Fibroblast of peridontal ligament (primary cell): ENCODE measurements at regions not wholly inside any gene's neighbourhood (a gene's known extent, or its start where the extent isn't known, plus 50 kb on each side); places are given as distances from the start of the nearest gene placed in this dataset.

ENCODE experiments used
- DNase-seq: peaks from one replicate; pipeline ENCODE4 v3.0.0-alpha.2; 2010; ENCODE audit errors: extremely low read depth

DNA sequence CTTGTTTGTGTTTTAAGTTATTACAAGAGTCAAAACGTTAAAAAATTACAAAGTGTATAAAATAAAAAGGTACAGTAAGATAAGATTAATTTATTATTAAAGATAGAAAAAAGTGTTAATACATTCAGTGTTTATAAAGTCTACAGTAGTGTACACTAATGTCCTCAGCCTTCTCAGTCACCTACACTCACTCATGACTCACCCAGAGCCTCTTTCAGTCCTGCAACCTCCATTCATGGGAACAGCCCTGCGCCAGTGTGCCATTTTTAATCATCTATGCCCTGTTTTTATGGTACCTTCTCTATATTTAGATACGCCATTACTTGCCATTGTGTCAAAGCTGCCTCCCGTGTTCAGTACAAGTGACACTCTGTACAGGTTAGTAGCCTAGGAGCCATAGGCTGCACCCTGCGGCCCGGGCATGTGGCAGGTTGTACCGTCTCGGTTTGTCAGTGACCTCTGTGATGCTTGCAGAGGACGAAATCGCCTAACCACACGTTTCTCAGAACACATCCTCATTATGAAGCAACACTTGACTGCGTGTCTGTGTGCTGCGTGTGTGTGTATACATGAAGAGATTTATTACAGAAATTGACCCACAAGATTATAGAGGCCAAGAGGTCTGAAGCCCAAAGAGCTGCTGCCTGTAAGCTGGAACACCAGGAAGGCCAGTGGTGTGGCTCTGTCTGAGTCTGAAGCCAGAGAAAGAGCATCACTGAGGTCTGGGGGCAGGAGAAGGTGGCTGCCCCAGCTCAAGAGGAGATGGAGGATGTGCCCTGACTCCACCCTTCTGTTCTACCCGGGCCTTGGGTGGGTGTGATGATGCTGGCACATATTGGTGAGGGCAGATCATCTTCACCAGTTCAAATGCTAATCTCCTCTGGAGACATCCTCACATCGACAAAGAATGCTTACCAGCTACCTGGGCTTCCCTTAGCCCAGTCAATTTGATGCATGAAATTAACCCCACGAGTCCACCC lies 116.6 kb upstream of the C14orf180 start:
- DNase-seq: no peak

DNA sequence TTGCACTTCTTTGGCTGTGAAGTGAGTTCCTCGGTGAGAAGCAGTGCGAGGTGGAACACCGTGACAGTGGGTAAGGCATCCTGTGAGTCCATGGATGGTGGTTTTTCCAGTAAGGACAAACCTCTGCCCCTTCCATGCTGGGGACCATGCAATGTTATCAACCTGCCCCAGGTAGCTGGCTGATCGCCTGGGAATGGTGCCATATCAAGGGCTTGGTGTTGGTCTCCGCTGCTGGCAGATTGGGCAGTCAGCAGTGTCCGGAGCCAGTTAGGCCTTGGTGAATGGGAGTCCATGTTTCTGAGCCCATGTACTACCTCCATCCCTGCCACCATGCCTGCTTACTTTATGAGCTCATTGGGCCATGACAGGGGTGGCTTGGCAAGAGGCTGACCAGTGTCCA lies 114.7 kb upstream of the C14orf180 start:
- no peak for DNase-seq

DNA sequence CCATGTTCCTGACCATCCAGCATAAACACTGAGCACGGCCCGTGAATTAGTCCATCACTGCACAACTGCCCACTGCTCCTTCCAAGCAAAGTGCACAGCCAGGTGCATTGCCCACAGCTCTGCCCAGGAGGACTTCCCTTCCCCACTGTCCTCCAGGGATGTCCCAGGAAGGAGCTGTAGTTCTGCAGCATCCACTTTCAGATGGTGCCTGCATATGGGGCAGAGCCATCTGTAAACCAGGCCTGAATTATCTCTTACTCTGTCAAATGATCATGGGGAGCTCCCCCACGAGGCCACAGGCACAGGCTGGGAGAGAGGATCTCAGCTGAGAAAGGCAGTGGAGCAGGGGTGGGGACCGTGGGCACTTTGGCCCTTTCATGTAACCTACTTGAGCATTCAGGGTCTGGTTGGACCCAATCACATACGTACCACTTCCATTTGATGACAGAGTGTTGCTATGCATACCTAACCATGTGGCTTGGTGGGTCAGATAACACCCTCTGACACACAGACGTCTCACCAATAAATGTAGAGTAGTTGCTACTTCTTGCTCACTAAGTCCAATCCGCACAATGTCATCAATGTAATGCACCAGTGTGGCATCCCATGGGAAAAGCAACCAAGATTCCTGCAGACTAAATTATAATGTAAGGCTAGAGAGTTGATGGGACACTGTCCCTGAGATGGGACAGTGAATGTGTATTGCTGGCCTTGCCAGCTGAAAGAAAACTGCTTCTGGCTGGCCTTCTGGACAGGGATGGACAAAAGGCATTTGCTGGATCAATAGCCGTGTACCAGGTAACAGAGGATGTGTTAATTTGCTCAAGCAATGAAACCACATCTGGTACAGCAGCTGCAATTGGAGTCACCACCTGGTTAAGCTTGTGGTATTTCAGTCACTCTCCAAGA lies 113.8 kb upstream of the C14orf180 start:
- no peak for DNase-seq

DNA sequence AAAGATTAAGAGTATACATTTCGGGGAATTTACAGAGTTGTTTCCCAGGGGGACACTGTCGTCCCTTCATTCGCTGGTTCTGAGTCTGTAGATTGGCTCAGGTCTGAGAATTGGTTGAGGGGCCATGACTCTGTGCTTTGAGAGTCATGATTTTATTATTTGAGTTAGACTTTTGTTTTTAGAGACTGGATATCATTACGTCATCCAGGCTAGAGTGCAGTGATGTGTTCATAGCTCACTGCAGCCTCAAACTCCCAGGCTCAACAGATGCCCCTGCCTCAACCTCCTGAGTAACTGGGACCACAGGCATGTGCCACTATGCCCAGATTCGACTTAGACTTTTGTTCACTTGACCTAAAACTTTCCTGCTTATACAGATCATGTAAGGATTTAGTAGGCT lies 112.3 kb upstream of the C14orf180 start:
- DNase-seq: no peak

DNA sequence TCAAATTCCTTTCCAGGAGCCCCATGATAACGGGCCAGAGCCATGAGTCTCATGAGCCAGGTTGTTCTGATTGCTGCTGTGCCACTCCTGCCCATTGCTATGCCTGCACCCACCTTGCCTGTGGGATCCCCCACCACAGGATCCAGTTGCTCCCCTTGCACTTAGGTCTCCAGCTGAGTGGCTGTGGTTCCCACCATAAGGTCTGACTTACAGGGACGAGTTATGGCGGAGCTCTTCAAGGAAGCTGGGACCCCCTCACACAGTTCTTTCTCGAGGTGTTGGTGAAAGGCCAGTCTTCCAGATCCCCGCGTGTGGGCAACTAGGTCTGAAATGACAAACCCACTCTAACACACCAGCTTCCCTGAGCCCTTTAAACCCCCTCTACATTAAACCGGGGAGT lies 111.9 kb upstream of the C14orf180 start:
- DNase-seq: no peak

- DNase-seq: no peak
These were observed 110.0 kb upstream of the C14orf180 start for GRCh38 chr14:104469591-104469990.

DNA sequence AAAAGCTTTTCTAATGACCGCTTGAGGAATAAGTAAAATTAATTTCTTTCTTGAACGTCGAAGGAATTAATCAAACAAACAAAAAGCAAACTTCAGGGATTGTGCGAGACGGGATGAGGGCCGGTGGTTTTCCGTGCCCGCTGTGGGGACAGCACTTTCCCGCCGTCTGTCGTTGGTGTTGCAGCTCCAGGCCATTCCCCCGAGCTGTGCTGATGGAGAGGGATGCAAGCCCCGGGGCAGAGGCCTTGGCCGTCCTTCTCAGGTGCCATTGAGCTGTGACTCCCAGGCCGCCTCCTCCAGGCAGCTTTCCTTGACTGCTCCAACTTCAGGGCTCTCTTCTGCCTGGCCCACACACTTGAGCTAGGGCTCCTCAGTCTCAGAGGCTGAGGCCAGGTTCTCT lies 109.0 kb upstream of the C14orf180 start:
- no peak for DNase-seq

GRCh38 chr14:104471114-104471513 lies 108.5 kb upstream of the C14orf180 start:
- DNase-seq: no peak

DNA sequence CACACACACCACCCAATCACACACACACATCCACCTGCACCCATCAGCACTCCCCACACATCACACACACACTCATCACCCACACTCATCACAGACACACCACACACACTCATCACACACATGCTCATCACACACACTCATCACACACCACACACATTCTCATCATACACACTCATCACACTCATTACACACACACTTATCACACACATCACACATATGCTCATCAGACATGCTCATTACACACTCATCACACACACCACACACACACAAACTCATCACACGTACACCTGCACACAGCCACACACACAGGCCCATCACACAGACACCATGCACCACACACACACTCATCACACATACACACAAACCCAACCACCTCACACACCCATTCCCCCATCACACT lies 107.5 kb upstream of the C14orf180 start:
- DNase-seq: no peak

GRCh38 chr14:104472536-104473243 lies 106.9 kb upstream of the C14orf180 start:
- no peak for DNase-seq

DNA sequence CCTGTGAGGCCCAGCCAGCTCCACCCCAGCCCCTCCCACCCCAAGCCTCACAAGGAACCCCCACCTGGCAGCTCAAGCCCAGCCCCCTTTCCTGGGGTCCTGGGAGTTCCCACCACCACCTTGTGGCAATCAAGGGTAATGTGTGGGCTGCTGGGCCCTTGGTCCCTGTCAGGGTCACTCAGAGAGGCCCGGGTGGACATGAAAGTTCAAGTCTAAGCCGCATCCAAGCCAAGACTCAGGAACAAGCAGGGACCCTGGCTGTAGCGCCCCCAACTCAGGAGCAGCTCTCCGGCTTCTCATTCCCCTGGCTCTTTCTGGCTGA lies 106.4 kb upstream of the C14orf180 start:
- DNase-seq: no peak

DNA sequence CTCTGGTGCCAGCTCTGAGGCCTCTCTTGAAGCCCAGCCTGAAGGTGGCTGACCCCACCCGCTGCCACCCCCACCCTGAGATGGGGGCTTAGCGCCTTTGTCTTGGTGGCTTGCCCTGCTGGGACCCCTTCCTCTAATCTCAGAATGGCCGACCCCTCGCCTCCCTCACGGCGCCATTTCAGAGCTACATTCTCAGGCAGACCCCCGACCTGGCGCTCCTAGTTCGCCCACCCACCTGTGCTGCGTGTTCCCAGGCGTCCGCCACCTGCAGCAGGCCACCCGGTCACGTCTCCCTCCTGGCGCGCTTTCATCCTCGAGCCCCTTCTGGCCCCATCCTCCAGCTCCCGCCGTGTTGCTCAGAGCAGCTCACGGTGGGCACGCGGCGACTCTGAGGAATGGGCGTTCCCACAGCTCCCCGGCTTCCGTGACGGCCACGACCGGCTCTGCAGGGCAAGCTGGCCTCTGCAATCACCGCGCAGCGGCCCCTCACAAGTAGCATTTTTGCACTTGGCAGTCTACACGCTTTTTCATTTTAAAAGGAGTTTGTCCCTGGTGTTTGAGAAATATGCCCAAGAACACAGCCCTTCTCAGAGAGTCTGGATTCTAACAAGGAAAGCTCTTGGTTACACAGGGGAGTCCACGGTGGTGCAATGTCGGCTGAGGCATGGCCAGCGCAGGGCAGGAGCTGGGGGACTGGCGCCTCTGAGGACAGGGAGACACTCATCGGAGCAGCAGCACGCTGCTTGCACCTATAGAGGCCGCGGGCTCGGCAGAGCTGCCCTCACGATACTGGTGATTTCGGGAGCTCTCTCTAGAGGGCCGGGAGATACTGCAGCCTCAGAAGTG lies 105.7 kb upstream of the C14orf180 start:
- DNase-seq: no peak

DNA sequence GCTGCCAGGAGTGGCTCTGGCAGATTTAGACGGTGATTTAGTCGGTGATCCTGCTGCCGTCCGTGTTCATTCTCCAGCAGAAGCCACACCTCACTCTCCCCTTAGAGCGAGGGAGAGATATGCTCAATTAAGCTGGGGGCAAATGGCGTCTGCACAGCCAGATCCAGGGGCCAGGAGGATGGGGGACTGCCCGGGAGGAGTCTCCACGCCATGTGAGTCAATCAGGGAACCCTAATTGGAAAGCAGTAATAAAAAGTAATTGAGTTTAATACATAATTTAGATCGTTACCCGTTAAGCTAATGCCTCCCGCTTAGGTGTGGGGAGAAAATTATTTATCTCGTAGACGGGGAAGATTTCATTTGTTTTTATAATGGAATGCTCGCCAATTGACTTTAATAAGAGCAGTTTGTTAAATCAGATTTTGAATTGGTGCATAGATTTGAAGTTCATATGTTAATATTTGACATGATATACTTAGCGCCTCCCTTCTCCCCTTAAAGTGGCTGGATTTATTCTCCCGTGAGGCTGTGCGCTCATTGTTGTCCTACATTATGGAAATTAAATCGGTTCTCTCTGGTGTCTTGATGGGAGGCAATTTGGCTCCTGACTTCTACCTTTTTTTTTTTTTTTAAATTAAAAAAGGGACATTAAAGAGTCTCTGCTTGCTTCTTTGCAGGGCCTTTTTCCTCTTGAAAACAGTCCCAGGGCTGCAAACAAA lies 104.9 kb upstream of the C14orf180 start:
- DNase-seq: no peak

- no peak for DNase-seq
These were observed 104.3 kb upstream of the C14orf180 start for GRCh38 chr14:104475256-104475655.

- DNase-seq: no peak
These were observed 103.8 kb upstream of the C14orf180 start for GRCh38 chr14:104475802-104476201.

- no peak for DNase-seq
These were observed 103.1 kb upstream of the C14orf180 start for GRCh38 chr14:104476437-104476836.

DNA sequence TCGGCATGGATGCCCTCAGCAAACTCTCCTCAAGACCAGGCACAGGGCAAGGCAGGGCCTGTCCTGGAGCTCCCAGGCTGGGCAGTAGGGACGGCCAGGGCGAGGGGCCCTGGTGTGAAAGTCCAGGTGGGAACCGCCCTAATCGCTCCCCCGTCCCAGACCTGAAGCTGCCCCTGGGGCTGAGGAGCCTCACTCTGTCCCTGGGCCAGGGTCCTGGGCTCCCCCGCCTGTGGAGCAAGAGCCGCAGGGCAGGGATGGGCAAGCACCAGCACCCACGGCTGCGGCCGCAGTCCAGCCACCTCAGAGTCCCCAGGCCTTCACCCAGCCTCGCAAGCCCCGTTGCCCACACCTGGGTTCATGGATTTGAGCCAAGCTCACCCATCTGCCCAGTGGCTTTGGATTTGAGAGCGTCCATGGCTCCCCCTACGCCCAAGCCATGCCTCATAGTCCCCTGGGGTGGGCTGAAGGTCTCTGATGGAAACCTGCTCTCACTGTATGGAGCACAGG lies 102.4 kb upstream of the C14orf180 start:
- DNase-seq: no peak

DNA sequence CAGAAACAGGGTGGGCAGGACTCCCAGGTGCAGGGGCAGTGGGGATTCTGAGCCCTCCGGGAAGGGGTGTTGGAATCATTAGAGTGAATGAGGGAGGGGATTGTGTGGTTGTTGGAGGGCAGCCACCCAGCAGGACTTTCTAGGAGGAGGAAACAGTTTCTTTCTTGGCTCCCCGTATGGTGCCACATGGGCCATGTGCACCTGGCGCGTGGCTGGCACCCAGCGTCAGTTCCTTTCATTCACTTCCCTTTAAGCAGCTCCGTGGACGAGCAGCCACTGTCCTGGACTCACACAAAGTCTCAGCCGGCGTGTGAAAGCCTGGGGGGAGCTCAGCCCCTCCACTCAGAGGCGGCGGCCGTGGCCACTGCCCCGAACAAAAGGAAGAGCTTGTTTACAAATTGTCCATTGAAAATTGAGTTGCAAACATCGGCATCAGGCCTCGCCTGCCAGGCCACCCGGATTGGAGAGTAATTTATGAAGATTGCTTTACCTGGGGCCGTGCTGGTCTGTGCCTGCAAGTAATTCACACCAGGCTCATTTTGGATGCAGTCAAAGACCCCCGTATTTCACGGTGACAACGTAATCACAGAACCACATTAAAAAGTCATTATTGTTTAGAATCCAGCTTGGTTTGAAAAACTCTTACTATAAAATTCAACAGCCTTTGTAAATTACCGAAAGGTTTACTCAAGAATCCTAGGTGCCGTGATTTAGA lies 101.7 kb upstream of the C14orf180 start:
- DNase-seq: no peak

- DNase-seq: no peak
These were observed 100.9 kb upstream of the C14orf180 start for GRCh38 chr14:104478656-104479055.

GRCh38 chr14:104479901-104480300 lies 99.7 kb upstream of the C14orf180 start:
- DNase-seq: no peak
